ENCODE measurements at regions not wholly inside any gene's neighbourhood (a gene's known extent, or its start where the extent isn't known, plus 50 kb on each side); places are given as distances from the start of the nearest gene placed in this dataset.
"Not testable (repeated sequence)": the region's sequence is repeated elsewhere in the genome, so short reads cannot be mapped to it uniquely, and the experiment has no call there.

DNA sequence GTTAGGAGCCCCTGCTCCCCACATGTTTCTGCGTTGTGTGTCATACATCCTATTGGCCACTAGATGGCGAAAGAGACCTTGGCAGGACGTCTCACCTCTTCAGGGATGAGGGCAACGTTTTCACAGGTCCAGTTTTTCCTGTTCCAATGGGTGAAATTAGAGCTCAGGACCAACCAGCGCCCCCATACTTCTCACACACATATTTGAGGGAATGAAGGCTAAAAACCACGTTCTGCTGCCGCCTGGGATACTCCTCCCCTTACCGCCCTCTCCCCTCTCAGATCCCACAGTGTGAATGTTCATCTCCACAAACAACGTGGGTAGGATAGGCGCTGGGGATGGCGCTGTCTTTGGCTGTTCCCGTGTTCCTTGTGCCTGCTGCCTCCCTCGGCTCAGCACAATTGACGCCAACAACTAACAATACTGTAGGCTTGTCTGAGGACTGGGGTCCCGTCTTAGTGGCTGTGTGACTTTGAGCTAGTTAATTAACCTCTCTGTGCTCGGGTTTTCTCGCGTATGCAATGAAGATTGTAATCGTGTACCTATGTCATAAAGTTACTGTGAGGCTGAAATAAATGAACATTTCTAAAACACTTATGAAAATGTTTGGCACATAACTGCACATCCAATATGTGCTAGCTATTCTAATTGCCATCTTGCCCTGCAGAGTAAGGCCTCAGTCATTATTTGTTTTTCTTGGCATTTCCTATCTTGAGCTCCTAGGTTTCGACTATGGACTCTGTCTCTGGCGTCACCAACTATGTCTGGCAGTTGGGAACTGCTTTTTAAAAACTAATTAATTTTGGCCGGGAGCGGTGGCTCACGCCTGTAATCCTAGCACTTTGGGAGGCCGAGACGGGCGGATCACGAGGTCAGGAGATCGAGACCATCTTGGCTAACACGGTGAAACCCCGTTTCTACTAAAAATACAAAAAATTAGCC lies 181.3 kb upstream of the STK26 start:
- H3K36me3 ChIP-seq (ENCODE audit: control insufficient read depth, insufficient read depth, low read length) = no peaks in the 10 kb centered on the region
- 63 to 66% methylated on average over 28 to 29 of the region's 31 CpGs for WGBS, 2 experiments
- no peaks in the 10 kb centered on the region for H3K4me1 ChIP-seq (ENCODE audit: control insufficient read depth, insufficient read depth, low read length)
- no peaks in the 10 kb centered on the region for H3K27me3 ChIP-seq (ENCODE audit: control insufficient read depth, insufficient read depth, low read length, poor library complexity, severe bottlenecking)
- no peak overlapping the region for H3K27ac ChIP-seq (ENCODE audit: insufficient read depth, low read depth, low read length, poor library complexity, severe bottlenecking)
- H3K4me3 ChIP-seq (ENCODE audit: insufficient read depth, low read depth, low read length) = no peak overlapping the region
- H3K9me3 ChIP-seq (ENCODE audit: control insufficient read depth, low read length) = no peaks in the 10 kb centered on the region

DNA sequence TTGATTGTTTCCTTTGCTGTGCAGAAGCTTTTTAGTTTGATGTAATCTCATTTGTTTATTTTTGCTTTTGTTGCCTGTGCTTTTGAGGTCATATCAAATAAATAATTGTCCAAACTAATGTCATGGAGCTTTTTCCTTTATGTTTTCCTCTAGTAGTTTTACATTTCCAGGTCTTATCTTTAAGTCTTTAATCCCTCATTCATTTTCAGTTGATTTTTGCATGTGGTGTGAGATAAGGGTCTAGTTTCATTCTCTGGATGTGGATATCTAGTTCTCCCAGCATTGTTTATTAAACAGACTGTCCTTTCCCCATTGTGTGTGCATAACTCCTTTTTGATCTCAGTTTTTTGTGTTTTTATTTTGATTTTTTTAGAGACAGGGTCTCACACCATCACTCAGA lies 179.1 kb upstream of the STK26 start:
- no peaks in the 10 kb centered on the region for H3K4me1 ChIP-seq (ENCODE audit: control insufficient read depth, insufficient read depth, low read length)
- no peaks in the 10 kb centered on the region for H3K27me3 ChIP-seq (ENCODE audit: control insufficient read depth, insufficient read depth, low read length, poor library complexity, severe bottlenecking)
- no peaks in the 10 kb centered on the region for H3K36me3 ChIP-seq (ENCODE audit: control insufficient read depth, insufficient read depth, low read length)
- no peak overlapping the region for H3K4me3 ChIP-seq (ENCODE audit: insufficient read depth, low read depth, low read length)
- H3K9me3 ChIP-seq (ENCODE audit: control insufficient read depth, low read length) = no peaks in the 10 kb centered on the region
- no peak overlapping the region for H3K27ac ChIP-seq (ENCODE audit: insufficient read depth, low read depth, low read length, poor library complexity, severe bottlenecking)

DNA sequence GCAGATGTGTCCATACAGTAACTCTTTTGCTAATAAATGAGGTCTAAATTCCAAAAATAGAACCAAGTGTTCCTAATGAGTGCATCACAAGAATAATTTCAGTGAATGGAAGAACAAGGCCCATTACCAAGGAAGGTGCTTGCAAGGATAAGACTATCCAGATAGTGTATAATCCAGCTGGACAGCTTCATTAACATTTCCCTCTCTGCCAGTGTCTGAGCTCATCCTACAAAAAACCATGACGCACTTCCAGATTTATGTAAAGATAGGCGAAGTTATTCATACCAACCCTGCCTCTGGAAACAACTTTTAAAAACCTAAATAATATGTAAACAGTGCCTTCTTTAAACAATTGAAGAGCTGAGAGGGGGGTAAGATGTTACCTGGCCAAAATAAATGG lies 177.9 kb upstream of the STK26 start:
- WGBS, 2 experiments = 91% methylated on average over 1 of the region's 2 CpGs; no CpG with 5 or more reads in 1 of the 2 experiments
- no peak overlapping the region for H3K27ac ChIP-seq (ENCODE audit: insufficient read depth, low read depth, low read length, poor library complexity, severe bottlenecking)

DNA sequence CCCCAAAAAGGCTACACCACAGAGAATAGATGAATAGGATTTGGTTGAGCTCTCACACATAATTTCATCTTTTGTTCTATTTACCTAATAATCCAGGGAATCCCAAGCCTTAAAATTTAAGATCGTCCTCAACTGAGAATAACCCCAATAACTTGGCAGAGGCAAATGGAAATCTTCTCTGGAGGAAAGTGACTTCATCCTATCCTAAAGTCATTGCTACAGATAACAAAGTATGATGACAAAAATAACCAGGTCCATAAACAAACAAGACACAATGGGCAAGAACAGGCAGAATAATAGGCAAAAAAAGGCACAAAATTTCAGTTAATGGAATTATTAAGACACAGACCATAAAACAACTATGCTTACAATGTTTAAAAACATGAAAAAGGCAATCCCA lies 177.3 kb upstream of the STK26 start:
- Histone ChIP-seq H3K9me3 (ENCODE audit: control insufficient read depth, low read length) (no peaks in the 10 kb centered on the region), H3K4me3 (ENCODE audit: insufficient read depth, low read depth, low read length) (no peak overlapping the region), H3K4me1 (ENCODE audit: control insufficient read depth, insufficient read depth, low read length) (no peaks in the 10 kb centered on the region), H3K27me3 (ENCODE audit: control insufficient read depth, insufficient read depth, low read length, poor library complexity, severe bottlenecking) (no peaks in the 10 kb centered on the region), H3K36me3 (ENCODE audit: control insufficient read depth, insufficient read depth, low read length) (no peaks in the 10 kb centered on the region), H3K27ac (ENCODE audit: insufficient read depth, low read depth, low read length, poor library complexity, severe bottlenecking) (no peak overlapping the region)
- WGBS, 2 experiments = 100% methylated on average over 1 of the region's 1 CpG

More for the DNA sequence above, 177.9 kb upstream of the STK26 start:
- no peaks in the 10 kb centered on the region for H3K27me3 ChIP-seq (ENCODE audit: control insufficient read depth, insufficient read depth, low read length, poor library complexity, severe bottlenecking)
- H3K36me3 ChIP-seq (ENCODE audit: control insufficient read depth, insufficient read depth, low read length) = no peaks in the 10 kb centered on the region
- H3K9me3 ChIP-seq (ENCODE audit: control insufficient read depth, low read length) = no peaks in the 10 kb centered on the region
- no peaks in the 10 kb centered on the region for H3K4me1 ChIP-seq (ENCODE audit: control insufficient read depth, insufficient read depth, low read length)
- H3K4me3 ChIP-seq (ENCODE audit: insufficient read depth, low read depth, low read length) = no peak overlapping the region

DNA sequence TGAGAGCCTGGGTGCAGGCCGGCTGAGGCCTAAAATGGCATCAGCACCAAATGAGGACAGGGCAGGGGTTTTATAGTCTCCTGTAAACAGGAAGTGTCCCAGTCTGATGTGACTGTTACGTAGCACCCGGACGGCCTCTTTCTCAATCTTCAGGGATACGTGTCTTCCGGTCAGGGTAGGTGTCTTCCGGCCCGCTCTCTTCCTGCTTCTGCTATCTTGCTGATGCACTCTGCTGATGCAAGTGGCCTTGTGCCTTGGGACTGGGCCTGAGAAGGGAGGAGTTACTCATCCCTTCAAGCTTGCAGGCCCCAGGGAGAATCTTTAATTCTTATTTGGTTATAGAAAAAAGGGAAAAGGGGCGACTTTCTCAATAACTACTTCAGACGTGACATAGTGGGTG lies 172.1 kb upstream of the STK26 start:
- not testable (repeated sequence) for H3K27ac ChIP-seq (ENCODE audit: insufficient read depth, low read depth, low read length, poor library complexity, severe bottlenecking); H3K4me3 ChIP-seq (ENCODE audit: insufficient read depth, low read depth, low read length); H3K9me3 ChIP-seq (ENCODE audit: control insufficient read depth, low read length); H3K27me3 ChIP-seq (ENCODE audit: control insufficient read depth, insufficient read depth, low read length, poor library complexity, severe bottlenecking); H3K36me3 ChIP-seq (ENCODE audit: control insufficient read depth, insufficient read depth, low read length); H3K4me1 ChIP-seq (ENCODE audit: control insufficient read depth, insufficient read depth, low read length)
- WGBS, 2 experiments = 94 to 96% methylated on average over 10 of the region's 10 CpGs

DNA sequence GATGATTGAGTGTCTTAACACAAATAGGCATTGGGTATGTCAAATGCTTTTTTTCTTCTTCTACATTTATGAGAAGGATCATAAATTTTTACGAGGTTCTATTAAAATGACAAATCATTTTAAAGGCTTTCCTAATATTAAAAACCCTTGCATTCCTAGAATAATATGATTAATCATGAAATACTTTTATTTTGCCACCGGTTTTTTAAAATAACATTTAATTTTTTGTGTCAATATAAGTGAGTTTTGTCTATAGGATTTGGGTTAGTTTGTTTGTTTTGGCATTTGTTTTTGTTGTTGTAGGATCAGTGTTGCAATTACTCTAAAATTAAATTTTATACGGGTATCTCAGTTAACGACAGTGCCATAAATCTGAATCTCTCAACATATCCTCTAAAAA lies 169.7 kb upstream of the STK26 start:
- Histone ChIP-seq H3K9me3 (ENCODE audit: control insufficient read depth, low read length) (no peaks in the 10 kb centered on the region), H3K27ac (ENCODE audit: insufficient read depth, low read depth, low read length, poor library complexity, severe bottlenecking) (no peak overlapping the region), H3K36me3 (ENCODE audit: control insufficient read depth, insufficient read depth, low read length) (no peaks in the 10 kb centered on the region), H3K4me3 (ENCODE audit: insufficient read depth, low read depth, low read length) (no peak overlapping the region), H3K4me1 (ENCODE audit: control insufficient read depth, insufficient read depth, low read length) (no peaks in the 10 kb centered on the region), H3K27me3 (ENCODE audit: control insufficient read depth, insufficient read depth, low read length, poor library complexity, severe bottlenecking) (no peaks in the 10 kb centered on the region)
- WGBS, 2 experiments = 90 to 100% methylated on average over 2 of the region's 4 CpGs

DNA sequence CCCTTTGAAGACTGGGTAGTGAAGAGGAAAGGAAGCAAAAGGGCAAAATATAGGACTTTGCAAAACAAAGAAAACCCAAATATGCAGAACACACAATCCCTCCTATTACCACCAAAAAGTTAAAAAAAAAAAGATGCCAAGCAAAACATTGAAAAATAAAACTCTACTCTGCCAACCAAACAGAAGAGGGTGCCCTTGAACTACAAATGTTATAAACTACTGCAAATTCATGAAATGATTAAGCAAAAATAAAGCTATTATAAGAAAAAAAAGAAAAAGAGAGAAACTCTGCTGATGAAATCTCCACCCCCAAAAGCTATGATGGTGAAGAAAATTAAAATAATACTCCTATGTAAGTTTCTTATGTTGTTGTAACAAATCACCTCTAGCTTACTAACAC lies 168.5 kb upstream of the STK26 start:
- no peaks in the 10 kb centered on the region for H3K4me1 ChIP-seq (ENCODE audit: control insufficient read depth, insufficient read depth, low read length)
- no peaks in the 10 kb centered on the region for H3K36me3 ChIP-seq (ENCODE audit: control insufficient read depth, insufficient read depth, low read length)
- no peak overlapping the region for H3K27ac ChIP-seq (ENCODE audit: insufficient read depth, low read depth, low read length, poor library complexity, severe bottlenecking)
- no peaks in the 10 kb centered on the region for H3K9me3 ChIP-seq (ENCODE audit: control insufficient read depth, low read length)
- no peaks in the 10 kb centered on the region for H3K27me3 ChIP-seq (ENCODE audit: control insufficient read depth, insufficient read depth, low read length, poor library complexity, severe bottlenecking)
- H3K4me3 ChIP-seq (ENCODE audit: insufficient read depth, low read depth, low read length) = no peak overlapping the region

DNA sequence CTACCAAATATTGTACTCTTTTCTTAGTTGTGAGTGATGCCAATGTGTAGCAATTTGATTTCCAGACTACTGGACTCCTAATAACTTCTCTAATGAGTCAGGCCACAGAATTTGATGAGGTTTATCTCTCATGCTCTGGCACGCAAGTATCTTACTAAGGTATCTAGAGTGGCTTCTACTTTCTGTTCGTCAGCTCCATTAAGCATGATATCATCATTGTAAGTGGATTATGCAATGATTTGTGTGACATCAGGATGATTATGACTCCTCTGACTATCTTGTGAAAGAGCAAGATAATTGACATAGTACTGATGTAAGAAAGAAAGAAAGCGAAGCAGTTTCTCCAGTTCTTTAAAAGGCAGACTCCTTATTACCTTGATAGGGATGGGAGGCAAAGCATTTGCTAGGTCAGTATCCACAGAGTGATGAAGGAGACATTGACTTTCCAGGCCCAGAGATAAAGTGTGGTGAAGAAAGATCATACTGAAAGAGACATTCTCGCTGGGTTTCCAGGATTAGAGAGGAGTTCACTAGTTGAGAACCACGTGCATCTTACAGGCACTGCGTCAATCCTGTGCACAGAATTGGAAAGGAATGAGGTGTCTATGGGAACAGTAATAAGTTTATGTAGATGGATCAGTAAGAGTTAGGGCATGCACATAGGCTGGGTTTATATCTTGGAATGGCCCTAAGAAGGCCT lies 161.9 kb upstream of the STK26 start:
- Histone ChIP-seq H3K27ac (ENCODE audit: insufficient read depth, low read depth, low read length, poor library complexity, severe bottlenecking) (no peak overlapping the region), H3K4me3 (ENCODE audit: insufficient read depth, low read depth, low read length) (no peak overlapping the region), H3K9me3 (ENCODE audit: control insufficient read depth, low read length) (no peaks in the 10 kb centered on the region), H3K36me3 (ENCODE audit: control insufficient read depth, insufficient read depth, low read length) (no peaks in the 10 kb centered on the region), H3K27me3 (ENCODE audit: control insufficient read depth, insufficient read depth, low read length, poor library complexity, severe bottlenecking) (no peaks in the 10 kb centered on the region), H3K4me1 (ENCODE audit: control insufficient read depth, insufficient read depth, low read length) (no peaks in the 10 kb centered on the region)
- WGBS, 2 experiments = 90 to 98% methylated on average over 6 of the region's 6 CpGs

DNA sequence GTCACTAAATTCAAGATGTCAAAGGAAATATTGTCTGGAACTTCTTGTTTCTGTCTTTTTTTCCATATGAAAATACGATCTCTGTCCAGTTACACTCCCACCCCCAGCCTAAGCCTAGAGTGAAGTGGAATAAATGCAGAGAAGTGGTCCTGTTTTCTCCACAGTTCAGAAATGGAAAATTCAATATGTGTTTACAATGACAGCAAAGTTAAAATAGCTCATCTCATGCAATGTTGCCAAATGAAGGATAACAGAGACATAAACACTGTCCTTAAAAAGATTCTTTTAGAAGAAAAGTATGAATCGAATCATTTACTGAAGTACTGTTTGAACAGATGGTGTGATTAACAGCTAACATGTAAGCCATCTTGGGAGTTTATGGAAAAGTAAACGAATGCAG lies 160.8 kb upstream of the STK26 start:
- H3K27me3 ChIP-seq (ENCODE audit: control insufficient read depth, insufficient read depth, low read length, poor library complexity, severe bottlenecking) = no peaks in the 10 kb centered on the region
- no peaks in the 10 kb centered on the region for H3K36me3 ChIP-seq (ENCODE audit: control insufficient read depth, insufficient read depth, low read length)
- no peaks in the 10 kb centered on the region for H3K4me1 ChIP-seq (ENCODE audit: control insufficient read depth, insufficient read depth, low read length)
- no peak overlapping the region for H3K27ac ChIP-seq (ENCODE audit: insufficient read depth, low read depth, low read length, poor library complexity, severe bottlenecking)
- H3K9me3 ChIP-seq (ENCODE audit: control insufficient read depth, low read length) = no peaks in the 10 kb centered on the region
- WGBS, 2 experiments = 100% methylated on average over 1 of the region's 3 CpGs; no CpG with 5 or more reads in 1 of the 2 experiments
- no peak overlapping the region for H3K4me3 ChIP-seq (ENCODE audit: insufficient read depth, low read depth, low read length)

DNA sequence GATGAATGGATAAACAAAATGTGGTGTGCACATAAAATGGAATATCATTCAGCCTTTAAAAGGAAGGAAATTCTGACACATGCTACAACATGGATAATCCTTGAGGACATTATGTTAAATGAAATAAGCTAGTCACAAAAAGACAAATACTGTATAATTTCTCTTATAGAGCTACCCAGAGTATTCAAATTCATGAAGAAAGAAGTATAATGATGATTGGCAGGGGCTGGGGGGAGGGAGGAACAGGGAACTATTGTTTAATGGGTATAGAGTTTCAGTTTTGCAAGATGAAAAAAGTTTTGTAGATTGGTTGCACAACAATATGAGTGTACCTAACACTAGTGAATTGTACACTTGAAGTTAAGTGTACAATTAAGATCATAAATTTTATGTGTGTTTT lies 153.9 kb upstream of the STK26 start:
- H3K4me3 ChIP-seq (ENCODE audit: insufficient read depth, low read depth, low read length) = no peak overlapping the region
- no peaks in the 10 kb centered on the region for H3K27me3 ChIP-seq (ENCODE audit: control insufficient read depth, insufficient read depth, low read length, poor library complexity, severe bottlenecking)
- no peaks in the 10 kb centered on the region for H3K4me1 ChIP-seq (ENCODE audit: control insufficient read depth, insufficient read depth, low read length)
- no peaks in the 10 kb centered on the region for H3K36me3 ChIP-seq (ENCODE audit: control insufficient read depth, insufficient read depth, low read length)
- no peaks in the 10 kb centered on the region for H3K9me3 ChIP-seq (ENCODE audit: control insufficient read depth, low read length)
- H3K27ac ChIP-seq (ENCODE audit: insufficient read depth, low read depth, low read length, poor library complexity, severe bottlenecking) = no peak overlapping the region

Data from ectodermal cell (in vitro differentiated cells).